Epidermal melanocyte (primary cell): ENCODE measurements at regions not wholly inside any gene's neighbourhood (a gene's known extent, or its start where the extent isn't known, plus 50 kb on each side); places are given as distances from the start of the nearest gene placed in this dataset.
"Not testable (repeated sequence)": the region's sequence is repeated elsewhere in the genome, so short reads cannot be mapped to it uniquely, and the experiment has no call there.

ENCODE experiments used
- DNase-seq: peaks from one replicate; pipeline ENCODE4 v3.0.0; 2011; ENCODE audit warnings: low spot score; ENCODE audit not compliant: insufficient read length

DNA sequence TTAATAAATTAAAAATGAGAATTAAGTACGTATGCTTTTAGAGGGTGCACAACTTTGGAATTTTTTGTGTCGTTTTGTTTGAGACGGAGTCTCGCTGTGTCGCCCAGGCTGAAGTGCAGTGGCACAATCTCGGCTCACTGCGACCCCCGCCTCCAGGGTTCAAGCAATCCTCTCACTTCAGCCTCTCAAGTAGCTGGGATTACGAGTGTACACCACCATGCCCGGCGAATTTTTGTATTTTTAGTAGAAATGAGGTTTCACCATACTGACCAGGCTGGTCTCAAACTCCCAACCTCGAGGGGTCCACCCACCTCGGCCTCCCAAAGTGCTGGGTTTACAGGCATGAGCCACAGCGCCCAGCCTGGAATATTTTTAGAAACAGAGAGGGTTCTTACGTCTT, 812.4 kb downstream of the TMEM121 start:
- not testable (repeated sequence) for DNase-seq

DNA sequence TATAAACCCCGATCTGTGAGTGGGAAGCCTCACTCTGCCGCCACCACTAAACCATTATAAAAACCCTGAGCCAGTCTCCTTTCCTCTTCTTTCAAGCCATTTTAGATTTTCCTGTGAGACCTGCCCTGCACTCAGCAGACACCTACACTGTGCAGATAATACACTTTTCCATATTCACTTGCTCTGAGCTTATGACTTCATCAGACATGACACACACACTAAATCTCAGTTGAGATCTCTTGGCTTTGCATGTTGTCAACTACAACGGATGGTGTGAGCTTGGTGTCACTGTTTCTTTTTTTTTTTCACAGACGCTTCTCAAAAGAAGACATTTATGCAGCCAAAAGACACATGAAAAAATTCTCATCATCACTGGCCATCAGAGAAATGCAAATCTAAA, 814.3 kb downstream of the TMEM121 start:
- DNase-seq: not testable (repeated sequence)

DNA sequence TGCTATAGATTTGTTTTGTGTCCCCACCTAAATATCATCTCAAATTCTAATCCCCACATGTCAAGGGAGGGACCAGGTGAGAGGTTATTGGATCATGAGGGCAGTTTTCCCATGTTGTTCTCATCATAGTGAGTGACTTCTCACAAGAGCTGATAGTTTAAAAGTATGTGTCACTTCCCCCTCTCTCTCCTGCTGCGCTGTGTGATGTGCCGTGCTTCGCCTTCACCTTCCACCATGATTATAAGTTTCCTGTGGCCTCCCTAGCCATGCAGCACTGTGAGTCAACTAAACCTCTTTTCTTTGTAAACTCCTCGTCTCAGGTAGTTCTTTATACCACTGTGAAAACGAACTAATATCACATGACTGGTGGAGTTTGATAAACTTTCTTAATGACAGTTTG, 814.8 kb downstream of the TMEM121 start:
- not testable (repeated sequence) for DNase-seq

DNA sequence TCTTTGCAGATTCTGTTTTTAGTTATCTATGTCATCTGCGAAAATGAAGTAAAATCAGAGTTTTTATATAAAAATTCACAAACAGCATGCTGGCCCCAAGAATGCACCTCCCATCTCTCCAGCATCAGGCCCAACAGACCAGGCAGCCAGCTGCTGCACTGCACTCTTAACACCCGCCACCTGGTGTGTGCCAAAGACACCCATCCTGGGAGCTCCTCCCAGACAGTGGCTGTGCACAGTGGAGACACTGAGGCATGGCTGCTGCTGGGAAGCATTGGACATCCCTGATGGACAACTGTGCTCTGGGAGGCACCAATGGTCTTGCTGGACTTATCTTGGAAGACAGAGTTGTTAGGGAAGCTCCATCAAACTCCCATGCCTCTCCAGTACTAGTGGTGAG, 817.2 kb downstream of the TMEM121 start:
- DNase-seq: no peak

DNA sequence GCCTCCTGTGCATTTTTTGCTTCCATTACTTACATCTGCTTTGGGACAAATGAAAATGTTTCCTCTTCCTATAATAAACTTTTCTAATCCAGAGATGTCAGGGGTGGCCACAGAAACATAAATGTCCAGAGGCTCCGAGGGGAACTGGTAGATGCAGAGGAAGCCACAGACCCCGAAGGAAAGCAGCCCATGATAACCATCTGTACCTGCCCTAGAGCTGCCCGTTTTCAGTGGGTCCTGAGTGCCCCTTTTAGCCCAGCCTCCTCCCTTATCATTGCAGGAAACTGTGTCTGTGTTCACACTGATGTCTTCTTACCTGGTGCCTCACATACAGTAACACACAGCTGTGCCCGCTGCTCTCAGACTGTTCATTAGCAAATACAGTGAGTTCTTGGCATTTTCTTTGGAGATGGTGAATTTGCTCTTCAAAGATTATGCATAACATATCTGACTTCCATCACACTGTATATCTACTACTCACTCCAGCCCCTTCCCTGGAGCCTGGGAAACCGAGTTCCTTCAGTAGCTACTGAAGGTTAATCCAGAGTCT, 817.8 kb downstream of the TMEM121 start:
- DNase-seq: not testable (repeated sequence)

DNA sequence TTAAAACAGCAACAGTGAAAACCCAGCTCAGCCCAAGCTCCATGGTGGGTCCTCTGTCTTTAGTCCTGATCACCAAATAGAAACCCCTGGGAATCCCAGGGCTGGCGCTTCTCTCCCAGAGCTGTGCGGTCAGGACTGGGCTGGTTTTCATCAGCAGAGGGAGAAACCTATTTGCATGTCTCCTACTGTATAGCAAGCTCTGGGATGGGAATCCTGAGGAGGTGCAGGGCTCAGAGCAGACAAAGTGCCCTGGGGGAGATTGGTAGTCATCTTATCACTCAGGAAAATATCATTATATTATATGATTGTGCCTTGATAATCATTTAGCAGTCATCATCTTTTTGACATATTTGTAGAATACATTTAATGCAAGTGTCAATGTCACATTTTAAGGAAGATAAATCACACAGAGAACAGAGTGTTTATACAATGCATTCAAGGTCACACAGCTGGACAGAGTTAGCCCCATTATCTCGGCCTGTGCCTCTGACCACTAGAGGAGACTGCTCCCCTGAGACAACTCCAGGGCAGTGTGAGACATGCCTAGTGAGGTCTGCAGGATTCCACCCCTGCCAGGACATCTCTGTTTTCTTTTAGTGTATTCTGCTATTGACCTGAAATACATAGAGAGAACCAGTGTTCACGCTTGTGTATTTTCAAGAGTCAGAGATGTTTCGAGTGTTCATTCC, 818.6 kb downstream of the TMEM121 start:
- not testable (repeated sequence) for DNase-seq

DNA sequence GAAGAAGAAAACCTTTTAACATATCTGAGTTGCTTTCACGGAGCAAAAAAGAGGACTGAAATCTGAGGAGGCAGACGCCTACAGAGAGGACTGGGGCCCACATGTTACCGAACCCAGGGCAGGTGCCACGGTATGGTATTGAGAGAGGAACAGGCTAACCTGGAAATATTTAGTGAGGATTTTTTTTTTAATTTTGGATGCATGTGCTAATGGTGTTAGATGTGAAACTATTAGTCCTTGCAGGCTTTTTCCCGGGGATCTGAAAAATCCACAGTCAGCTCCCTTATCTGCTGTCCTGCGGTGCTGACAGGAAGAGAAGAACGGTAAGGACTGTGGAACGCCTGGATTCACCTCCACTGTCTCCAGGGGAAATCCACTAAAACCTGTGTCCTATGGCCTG, 819.7 kb downstream of the TMEM121 start:
- DNase-seq: no peak

DNA sequence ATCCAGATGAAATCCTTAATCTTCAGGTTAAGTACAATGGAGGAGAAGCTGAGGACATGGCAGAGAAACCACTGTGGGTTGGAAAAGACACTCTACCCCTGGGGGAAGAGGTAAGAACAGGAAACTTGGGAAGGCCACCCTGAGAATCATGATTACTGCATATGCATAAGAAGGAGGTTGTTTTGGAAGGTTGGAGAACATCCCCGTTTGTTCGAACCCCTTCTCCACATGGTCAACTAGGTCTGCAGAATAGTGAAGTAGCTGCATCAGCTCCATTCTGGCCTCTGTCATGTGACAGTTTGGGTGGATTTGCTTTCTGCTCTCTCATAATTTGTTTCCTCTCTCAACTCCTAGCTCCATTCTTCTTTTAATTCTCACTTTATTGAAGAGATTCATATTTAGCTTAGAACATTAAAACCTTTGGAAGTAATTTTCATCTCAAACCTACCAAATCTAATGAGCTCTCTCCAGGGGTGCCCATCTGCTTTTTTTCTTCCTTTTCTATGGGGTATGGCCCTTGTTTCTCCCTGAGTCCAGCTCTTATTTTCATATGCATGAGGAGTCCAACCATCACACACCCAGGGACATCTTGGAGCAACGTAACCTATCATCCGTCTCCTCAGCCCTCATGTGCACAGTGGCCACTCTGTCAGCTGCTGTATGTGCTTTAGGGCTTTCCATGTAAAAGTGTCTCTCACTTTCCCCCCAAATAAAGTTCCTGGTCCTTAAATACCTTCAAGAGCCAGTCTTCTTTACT, 820.3 kb downstream of the TMEM121 start:
- DNase-seq: no peak

DNA sequence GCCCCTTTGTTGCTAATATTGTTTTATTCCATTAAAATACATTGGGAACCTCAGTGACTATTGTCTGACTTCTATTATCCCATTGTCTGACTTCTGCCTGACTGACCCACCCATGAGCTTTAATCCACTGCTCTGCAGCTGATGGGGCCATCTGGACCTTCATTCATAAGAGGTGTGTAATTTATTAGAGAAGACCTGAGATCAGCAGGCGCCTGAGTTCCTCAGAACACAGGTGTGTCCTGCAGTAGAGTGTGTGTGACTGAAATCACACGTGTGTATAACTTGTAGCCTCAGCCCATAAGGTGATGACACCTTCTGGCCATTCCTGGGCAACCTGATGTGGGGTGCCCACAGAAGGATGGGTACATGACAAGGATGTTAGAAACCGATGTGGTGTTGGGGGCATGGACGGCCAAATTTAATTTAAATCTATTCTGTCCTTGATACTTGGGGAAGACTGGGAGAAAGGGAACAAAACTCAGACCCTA, 821.0 kb downstream of the TMEM121 start:
- DNase-seq: no peak

DNA sequence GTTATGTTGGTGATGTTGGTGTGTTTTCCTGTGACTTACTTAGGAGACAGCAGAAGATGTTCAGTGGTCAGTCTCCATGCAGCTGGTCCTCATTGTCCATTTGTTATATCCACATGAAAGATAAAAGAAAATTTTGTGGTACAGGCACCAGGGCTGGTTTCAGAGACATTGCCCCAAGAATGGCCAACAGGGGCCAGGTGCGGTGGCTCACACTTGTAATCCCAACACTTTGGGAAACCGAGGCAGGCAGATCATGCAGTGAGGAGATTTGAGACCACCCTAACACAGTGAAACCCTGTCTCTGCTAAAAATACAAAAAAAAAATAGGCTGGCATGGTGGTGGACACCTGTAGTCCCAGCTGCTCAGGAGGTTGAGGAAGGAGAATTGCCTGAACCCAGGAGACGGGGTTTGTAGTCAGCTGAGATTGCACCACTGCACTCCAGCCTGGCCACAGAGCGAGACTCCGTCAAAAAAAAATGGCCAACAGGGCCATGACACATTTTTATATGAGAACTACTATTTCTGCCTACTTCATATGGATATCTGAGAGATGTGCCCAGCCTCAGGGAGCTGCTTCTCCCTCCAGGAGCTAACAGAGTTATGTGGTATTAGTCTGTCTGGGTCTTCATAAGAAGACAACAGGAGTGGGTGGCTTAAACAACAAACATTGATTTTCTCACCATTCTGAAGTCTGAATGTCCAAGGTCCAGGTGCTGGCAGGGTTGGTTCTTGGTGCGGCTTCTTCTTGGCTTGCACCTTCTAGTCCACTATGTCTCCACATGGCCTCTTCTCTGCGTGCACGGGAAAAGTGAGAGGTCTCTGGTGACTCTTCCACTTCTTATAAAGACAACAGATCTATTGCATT, 821.7 kb downstream of the TMEM121 start:
- DNase-seq: no peak

DNA sequence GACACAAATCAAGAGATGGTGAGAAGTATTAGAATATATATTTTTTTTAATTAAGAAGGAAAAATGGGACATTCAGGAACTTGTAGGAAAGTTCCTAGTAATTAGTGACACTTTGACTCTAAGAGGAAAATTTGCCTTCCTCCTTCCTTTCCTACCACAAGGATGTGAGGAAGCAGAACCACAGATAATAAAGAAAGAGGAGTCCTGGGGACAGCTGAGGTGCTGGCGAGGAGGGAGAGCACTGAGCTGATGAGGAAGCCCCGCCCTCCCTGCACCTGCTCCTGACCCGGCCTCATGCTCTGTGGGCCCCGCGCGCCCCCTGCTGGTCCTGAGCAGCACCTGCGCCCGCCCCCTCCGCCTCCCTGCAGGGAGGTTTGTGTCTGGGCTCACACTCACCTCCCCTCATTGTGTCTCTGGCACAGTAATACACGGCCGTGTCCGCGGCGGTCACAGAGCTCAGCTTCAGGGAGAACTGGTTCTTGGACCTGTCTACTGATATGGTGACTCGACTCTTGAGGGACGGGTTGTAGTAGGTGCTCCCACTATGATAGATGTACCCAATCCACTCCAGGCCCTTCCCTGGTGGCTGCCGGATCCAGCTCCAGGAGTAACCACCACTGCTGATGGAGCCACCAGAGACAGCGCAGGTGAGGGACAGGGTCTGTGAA, 822.6 kb downstream of the TMEM121 start:
- not testable (repeated sequence) for DNase-seq

DNA sequence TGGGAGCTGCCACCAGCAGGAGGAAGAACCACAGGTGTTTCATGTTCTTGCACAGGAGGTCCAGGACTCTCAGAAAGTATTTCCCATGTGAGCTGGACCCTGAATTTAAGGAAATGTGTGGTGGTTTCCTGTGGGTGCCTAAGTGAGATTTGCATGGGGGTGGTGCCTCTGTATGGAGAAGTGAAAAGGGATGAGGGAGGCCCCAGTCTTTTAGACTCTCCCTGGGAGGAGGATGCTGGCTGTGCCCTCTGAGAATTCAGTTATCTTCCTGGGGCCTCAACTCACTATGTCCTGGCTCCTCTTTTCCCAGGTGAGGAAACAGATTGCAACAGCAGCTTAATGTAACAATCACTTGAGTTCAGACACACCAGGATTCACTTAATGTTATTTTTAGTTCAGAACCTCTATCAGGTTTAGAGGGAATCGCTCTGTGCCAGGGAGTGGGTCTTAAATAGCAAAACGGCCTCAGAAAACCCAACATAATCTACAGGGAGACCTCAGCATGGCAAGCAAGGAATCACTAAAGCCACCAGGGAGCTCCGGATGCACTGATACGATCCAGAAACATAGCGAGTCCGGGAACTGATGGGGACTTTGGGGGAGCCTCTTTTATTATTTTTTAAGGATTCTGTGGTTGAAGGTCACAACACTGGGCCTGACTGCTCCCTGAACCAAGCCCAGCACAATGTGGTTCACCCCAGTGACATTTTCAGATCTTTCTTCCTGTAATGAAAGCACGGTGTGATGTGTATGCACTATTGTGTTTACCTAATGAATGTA, 823.5 kb downstream of the TMEM121 start:
- not testable (repeated sequence) for DNase-seq

DNA sequence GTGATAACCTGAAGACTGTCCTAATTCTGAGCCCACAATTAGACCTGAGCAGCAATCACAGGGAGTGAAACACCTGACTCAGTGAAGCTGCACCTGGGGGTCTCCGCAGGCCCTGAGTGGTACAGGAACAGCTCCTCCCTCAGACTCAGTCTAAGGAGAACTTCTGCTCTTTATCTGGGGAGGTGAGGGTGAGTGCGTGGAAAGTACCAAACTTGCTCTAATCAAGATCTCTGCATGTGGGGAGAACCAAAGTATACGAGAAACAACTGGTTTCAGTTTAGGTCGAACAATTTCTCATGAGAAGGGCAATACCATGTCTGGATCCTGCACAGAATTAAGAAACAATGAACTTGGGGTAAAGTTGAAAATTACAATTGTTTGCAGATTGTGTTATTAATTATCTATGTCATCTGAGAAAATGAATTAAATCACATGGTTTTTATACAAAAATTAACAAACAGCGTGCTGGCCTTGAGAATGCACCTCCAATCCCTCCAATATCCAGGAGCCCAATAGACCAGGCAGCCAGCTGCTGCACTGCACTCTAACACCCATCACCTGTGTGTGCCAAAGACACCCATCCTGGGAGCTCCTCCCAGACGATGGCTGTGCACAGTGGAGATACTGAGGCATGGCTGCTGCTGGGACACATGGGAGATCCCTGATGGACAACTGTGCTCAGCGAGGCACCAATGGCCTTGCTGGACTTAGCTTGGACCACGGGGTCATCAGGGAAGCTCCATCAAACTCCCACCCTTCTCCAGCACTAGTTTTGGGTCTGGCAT, 828.8 kb downstream of the TMEM121 start:
- DNase-seq: not testable (repeated sequence)

DNA sequence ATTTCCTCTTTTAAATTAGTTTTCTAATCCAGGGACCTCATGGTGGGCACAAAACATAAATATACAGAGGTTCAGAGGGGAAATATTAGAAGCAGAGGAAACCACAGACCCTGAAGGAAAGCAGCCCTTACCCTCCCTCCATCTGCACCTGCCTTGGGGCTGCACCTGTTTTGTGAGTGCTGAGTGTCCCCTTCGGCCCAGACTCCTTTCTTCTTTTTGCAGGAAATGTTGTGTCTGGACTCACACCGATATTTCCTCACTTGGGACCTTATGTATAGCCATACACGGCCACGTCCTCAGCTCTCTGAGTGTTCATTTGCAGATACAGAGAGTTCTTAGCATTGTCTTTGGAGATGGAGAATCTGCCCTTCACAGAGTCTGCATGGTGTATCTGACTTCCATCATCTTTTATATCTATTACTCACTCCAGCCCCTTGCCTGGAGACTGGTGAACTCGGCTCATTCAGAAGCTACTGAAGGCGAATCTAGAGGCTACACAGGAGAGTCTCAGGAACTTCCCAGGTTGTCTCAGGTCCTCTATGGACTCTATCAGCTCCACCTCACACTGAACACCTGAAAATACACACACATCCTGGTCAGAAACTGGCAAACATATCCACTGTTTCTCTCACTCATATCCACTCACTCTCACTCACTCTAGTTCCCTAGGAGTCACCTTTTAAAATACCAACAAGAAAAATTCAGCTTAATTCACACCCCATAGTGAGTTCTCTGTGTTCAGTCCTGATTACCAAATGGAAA, 829.7 kb downstream of the TMEM121 start:
- DNase-seq: not testable (repeated sequence)

DNA sequence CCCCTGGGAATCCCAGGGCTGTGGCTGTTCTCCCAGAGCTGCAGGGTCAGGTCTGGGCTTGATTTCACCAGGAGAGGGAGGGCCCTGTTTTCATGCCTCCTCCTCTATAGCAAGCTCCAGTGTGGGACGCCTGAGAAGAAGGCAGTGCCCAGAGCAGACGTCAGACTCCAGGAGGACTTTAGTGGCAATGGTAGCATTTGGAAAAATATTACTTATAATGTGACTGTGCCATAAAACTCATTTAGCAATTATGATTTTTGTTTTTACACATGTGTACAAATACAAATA, 830.2 kb downstream of the TMEM121 start:
- not testable (repeated sequence) for DNase-seq

DNA sequence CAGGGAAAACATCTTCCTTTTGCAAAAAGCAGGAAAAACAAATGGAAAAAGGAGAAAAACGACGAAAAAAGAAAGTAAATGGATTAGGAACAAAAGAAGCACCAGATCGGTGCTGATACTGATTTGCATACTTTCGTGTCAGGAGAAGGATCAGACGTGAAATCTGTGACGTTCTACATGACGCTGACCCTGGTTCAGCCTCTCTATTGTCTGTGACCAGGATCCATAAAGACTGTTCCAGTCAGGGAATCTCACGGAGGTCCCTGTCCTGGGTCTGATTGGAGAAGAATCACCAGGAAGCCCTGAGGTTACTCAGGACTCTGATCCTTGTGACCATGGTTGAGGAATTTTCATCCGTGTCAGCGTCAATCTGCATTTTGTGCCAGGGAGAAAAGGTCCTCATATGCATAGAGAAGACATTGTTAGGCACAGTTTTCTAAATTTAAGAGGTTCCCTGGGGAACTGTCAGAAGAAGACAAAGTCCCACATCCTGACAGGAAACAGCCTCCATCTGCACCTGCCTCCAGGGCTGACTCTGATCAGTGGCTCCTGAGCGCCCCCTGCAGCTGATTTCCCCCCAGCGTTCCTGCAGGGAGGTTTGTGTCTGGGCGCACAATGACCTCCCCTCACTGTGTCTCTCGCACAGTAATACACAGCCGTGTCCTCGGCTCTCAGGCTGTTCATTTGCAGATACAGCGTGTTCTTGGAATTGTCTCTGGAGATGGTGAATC, 832.9 kb downstream of the TMEM121 start:
- DNase-seq: not testable (repeated sequence)

DNA sequence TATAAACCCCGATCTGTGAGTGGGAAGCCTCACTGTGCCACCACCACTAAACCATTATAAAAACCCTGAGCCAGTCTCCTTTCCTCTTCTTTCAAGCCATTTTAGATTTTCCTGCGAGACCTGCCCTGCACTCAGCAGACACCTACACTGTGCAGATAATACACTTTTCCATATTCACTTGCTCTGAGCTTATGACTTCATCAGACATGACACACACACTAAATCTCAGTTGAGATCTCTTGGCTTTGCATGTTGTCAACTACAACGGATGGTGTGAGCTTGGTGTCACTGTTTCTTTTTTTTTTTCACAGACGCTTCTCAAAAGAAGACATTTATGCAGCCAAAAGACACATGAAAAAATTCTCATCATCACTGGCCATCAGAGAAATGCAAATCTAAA, 839.0 kb downstream of the TMEM121 start:
- not testable (repeated sequence) for DNase-seq

DNA sequence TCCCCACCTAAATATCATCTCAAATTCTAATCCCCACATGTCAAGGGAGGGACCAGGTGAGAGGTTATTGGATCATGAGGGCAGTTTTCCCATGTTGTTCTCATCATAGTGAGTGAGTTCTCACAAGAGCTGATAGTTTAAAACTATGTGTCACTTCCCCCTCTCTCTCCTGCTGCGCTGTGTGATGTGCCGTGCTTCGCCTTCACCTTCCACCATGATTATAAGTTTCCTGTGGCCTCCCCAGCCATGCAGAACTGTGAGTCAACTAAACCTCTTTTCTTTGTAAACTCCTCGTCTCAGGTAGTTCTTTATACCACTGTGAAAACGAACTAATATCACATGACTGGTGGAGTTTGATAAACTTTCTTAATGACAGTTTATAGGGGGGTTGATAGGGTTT, 839.5 kb downstream of the TMEM121 start:
- DNase-seq: not testable (repeated sequence)
